ENCODE measurements at regions not wholly inside any gene's neighbourhood (a gene's known extent, or its start where the extent isn't known, plus 50 kb on each side); places are given as distances from the start of the nearest gene placed in this dataset.
A peak's percentile ranks its signal among the peaks of the same experiment; 100 is the strongest.

DNA sequence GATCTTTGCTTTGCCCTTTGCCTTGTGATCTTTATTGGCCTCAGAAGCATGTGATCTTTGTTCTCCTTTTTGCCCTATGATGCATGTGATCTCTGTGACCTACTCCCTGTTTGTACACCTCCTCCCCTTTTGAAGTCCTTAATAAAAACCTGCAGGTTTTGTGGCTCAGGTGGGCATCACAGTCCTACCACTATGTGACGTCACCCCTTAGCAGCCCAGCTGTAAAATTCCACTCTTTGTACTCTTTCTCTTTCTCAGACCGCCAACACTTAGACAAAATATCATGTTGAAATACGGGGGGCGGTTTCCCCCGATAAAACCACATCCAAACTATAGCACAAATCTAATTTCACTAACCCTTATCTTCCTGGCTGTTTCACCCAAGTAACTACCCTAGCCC is 76.7 kb upstream of the RAPGEF4 start:
- Mint-ChIP-seq H3K4me1 (ENCODE audit: low read depth) (peaks cover 21% of the 10 kb centered on the region), H3K27me3 (ENCODE audit: insufficient read depth) (no peaks in the 10 kb centered on the region; the same call in 1 of the 2 replicates), H3K9me3 (peaks cover 18% of the 10 kb centered on the region), H3K27ac (no peak overlapping the region), H3K4me3 (no peak overlapping the region), H3K36me3 (ENCODE audit: low read depth) (peaks cover 25% of the 10 kb centered on the region)
- TF ChIP-seq, protein P1, sequence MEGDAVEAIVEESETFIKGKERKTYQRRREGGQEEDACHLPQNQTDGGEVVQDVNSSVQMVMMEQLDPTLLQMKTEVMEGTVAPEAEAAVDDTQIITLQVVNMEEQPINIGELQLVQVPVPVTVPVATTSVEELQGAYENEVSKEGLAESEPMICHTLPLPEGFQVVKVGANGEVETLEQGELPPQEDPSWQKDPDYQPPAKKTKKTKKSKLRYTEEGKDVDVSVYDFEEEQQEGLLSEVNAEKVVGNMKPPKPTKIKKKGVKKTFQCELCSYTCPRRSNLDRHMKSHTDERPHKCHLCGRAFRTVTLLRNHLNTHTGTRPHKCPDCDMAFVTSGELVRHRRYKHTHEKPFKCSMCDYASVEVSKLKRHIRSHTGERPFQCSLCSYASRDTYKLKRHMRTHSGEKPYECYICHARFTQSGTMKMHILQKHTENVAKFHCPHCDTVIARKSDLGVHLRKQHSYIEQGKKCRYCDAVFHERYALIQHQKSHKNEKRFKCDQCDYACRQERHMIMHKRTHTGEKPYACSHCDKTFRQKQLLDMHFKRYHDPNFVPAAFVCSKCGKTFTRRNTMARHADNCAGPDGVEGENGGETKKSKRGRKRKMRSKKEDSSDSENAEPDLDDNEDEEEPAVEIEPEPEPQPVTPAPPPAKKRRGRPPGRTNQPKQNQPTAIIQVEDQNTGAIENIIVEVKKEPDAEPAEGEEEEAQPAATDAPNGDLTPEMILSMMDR (IDR thresholded peaks at IDR 0.05) = no peak
- DNase-seq = no peak

DNA sequence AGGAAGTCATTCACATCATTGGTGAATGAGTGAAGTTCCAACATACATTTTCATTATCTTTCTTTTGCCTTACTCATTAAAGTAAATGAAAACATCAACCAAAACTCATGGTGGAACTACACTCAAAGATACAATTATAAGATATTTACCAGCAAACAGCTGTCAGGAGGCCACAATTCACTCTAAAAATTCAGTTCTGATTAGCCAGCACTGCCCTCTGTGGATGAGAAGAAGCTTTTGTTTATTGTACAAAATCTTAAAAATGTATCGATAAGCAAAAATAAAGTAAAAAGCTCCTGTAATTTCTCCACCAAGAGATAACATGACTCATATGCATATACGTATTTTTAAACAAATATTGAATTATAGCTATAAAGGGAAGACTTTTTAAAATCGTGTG is 73.5 kb upstream of the RAPGEF4 start:
- Mint-ChIP-seq H3K27me3 (ENCODE audit: insufficient read depth) (no peaks in the 10 kb centered on the region; the same call in none of the 2 replicates), H3K9me3 (peaks cover 36% of the 10 kb centered on the region), H3K27ac (no peak overlapping the region), H3K4me1 (ENCODE audit: low read depth) (peaks cover 14% of the 10 kb centered on the region), H3K36me3 (ENCODE audit: low read depth) (peaks cover 47% of the 10 kb centered on the region), H3K4me3 (no peak overlapping the region)
- TF ChIP-seq, protein P1 (IDR thresholded peaks at IDR 0.05) = peak; percentile 36; the same call in 1 of the 2 replicates
- DNase-seq = no peak

GRCh38 chr2:172664766-172665165 is 70.9 kb upstream of the RAPGEF4 start:
- Mint-ChIP-seq H3K27me3 (ENCODE audit: insufficient read depth) (no peaks in the 10 kb centered on the region; the same call in none of the 2 replicates), H3K4me3 (no peak overlapping the region), H3K9me3 (peaks cover 18% of the 10 kb centered on the region), H3K4me1 (ENCODE audit: low read depth) (peaks cover 28% of the 10 kb centered on the region), H3K36me3 (ENCODE audit: low read depth) (peaks cover 23% of the 10 kb centered on the region; the same call in 1 of the 2 replicates), H3K27ac (peak overlapping the region; percentile 2; the same call in 1 of the 2 replicates)
- TF ChIP-seq, protein P1 (IDR thresholded peaks at IDR 0.05) = no peak
- DNase-seq = no peak

DNA sequence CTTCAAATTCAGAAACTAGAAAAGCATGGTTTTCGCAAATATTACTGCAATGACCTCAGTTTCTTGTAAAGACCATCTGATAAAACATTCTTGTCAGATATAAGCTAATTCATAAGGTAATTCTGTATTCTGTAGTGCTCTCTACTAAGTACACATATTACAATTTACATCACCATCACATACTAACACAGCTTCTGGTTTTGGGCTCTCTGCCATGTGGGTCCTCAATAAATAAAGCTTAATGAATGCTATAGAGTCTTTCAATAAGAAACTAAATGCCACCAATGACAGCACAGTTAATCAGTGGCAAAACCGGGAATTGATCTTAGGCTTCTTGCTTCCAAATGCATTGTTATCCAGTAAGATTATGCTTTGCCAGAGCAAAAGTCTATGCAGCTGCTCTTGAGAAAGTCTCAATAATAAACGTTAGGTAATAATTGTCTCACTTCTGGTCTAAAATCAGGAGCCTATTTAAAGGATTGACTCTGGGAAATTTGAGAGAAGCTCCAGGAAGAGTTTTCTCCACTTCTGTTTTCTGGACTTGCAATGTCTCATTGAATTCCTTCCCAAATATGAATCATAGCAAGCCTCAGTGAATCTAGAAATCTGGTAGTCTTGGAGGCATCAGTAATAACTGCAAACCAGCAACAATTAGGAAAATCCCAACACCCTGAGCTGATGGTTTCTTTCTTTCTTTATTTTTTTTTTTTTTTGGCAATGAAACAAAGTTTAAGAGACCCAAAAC is 67.9 kb upstream of the RAPGEF4 start:
- no peaks in the 10 kb centered on the region; the same call in 1 of the 2 replicates for H3K27me3 Mint-ChIP-seq (ENCODE audit: insufficient read depth)
- TF ChIP-seq, protein P1 (IDR thresholded peaks at IDR 0.05) = no peak
- peak overlapping the region; percentile 36; the same call in 1 of the 2 replicates for H3K27ac Mint-ChIP-seq
- H3K9me3 Mint-ChIP-seq = peaks cover 18% of the 10 kb centered on the region
- DNase-seq = peak; percentile 26
- peaks cover 48% of the 10 kb centered on the region for H3K4me1 Mint-ChIP-seq (ENCODE audit: low read depth)
- peaks cover 22% of the 10 kb centered on the region; the same call in 1 of the 2 replicates for H3K36me3 Mint-ChIP-seq (ENCODE audit: low read depth)
- no peak overlapping the region for H3K4me3 Mint-ChIP-seq

DNA sequence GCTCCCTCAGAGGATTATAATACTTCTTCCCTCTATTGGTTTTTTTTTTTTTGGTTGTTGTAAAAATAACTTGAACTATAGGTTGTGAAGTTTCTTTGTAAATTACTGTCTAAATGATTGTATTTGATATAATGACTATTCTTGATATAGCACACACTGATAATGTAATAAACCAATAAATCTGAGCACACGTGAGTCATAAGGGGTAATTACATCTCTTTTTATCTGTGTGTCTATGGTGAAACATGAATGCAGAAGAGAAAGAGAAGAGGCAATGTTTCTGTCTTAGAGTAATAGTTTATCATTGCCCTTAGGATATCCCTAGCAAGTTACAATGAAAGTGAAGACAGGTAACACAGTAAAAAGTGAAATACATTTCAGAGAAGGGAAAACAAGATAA is 64.1 kb upstream of the RAPGEF4 start:
- TF ChIP-seq, protein P1 (IDR thresholded peaks at IDR 0.05) = no peak
- Mint-ChIP-seq H3K27me3 (ENCODE audit: insufficient read depth) (no peaks in the 10 kb centered on the region), H3K9me3 (peaks cover 4% of the 10 kb centered on the region), H3K36me3 (ENCODE audit: low read depth) (peaks cover 19% of the 10 kb centered on the region), H3K4me1 (ENCODE audit: low read depth) (peaks cover 54% of the 10 kb centered on the region), H3K27ac (peak overlapping the region; percentile 69), H3K4me3 (peak overlapping the region; percentile 28)
- no peak for DNase-seq

All from HFFc6 (cell line).